ENCODE measurements at regions not wholly inside any gene's neighbourhood (a gene's known extent, or its start where the extent isn't known, plus 50 kb on each side); places are given as distances from the start of the nearest gene placed in this dataset.

DNA sequence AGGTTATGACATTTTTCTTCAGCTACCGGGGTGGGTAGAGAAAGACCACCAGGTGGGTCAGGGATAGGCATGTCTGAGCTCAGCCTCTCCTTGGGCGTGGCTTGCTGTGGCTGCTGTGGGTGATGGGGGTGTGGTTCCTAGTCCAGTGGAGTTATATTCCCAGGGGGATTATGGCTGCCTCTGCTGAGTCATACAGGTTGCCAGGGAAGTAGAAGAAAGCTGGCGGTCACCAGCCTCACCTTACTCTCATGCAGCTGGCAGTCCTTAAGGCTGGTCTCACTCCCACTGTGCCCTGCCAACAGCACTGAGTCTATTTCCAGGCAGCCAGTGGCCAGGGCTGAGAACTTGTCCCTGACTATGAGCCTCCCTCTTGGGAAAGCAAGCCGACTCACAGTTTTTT is 130.0 kb downstream of the SCP2D1 start:
- Histone ChIP-seq H3K9me3 (no peaks in the 10 kb centered on the region), H3K27ac (no peak overlapping the region), H3K4me1 (no peaks in the 10 kb centered on the region), H3K36me3 (no peaks in the 10 kb centered on the region), H3K4me3 (no peak overlapping the region), H3K27me3 (no peaks in the 10 kb centered on the region)
- TF ChIP-seq POLR2AphosphoS5 (IDR thresholded peaks at IDR 0.05) (no peak), CTCF (IDR thresholded peaks at IDR 0.05) (no peak), POLR2A (IDR thresholded peaks at IDR 0.05) (no peak)
- intact Hi-C loops (cut with DNase I; ENCODE audit: low total_unique reads) = no loop called here
- DNase-seq (ENCODE audit: low spot score in 2 of 2) = no peak

DNA sequence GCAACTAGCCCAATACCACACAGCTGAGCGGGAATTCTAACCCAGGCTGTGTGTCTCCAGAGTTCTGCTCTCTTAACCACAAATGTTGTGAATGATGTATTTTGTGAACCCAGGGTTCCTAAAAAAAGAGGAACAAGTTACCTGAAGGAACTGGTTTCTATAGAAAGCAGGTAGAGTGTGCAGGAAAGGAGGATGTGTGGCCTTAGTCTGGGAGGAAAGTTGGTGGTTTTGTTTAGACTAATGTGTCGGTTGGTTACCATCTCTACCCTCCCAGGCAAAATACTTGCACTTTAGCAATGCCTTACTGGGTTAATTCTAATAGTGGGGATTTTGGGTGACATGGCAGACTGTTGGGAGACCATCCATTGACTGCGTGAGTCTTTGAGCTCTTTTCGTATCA is 143.3 kb downstream of the SCP2D1 start:
- DNase-seq (ENCODE audit: low spot score in 2 of 2) = no peak
- intact Hi-C loops (cut with DNase I; ENCODE audit: low total_unique reads) = no loop called here
- Histone ChIP-seq H3K4me1 (no peaks in the 10 kb centered on the region), H3K27me3 (no peaks in the 10 kb centered on the region), H3K27ac (no peak overlapping the region), H3K36me3 (no peaks in the 10 kb centered on the region), H3K4me3 (no peak overlapping the region), H3K9me3 (peaks cover 0 to 5% of the 10 kb centered on the region in 2 donors)
- no peak for TF ChIP-seq POLR2A (IDR thresholded peaks at IDR 0.05)
- no peak for TF ChIP-seq POLR2AphosphoS5 (IDR thresholded peaks at IDR 0.05)
- TF ChIP-seq CTCF (IDR thresholded peaks at IDR 0.05) = no peak

GRCh38 chr20:18957328-18957727 is 143.7 kb downstream of the SCP2D1 start:
- no peak overlapping the region for H3K4me3 ChIP-seq
- H3K4me1 ChIP-seq = no peaks in the 10 kb centered on the region
- H3K27ac ChIP-seq = no peak overlapping the region
- peaks cover 0 to 5% of the 10 kb centered on the region in 2 donors for H3K9me3 ChIP-seq
- H3K27me3 ChIP-seq = no peaks in the 10 kb centered on the region
- intact Hi-C loops (cut with DNase I; ENCODE audit: low total_unique reads) = no loop called here
- no peaks in the 10 kb centered on the region for H3K36me3 ChIP-seq
- no peak for DNase-seq (ENCODE audit: low spot score in 2 of 2)
- no peak for TF ChIP-seq POLR2A (IDR thresholded peaks at IDR 0.05)

- Histone ChIP-seq H3K27ac (no peak overlapping the region), H3K4me1 (no peaks in the 10 kb centered on the region), H3K36me3 (no peaks in the 10 kb centered on the region), H3K27me3 (no peaks in the 10 kb centered on the region), H3K9me3 (no peaks in the 10 kb centered on the region), H3K4me3 (no peak overlapping the region)
- intact Hi-C loops (cut with DNase I; ENCODE audit: low total_unique reads) = no loop called here
- TF ChIP-seq CTCF (IDR thresholded peaks at IDR 0.05) = no peak
- TF ChIP-seq POLR2AphosphoS5 (IDR thresholded peaks at IDR 0.05) = no peak
- TF ChIP-seq POLR2A (IDR thresholded peaks at IDR 0.05) = no peak
- no peak for DNase-seq (ENCODE audit: low spot score in 2 of 2)
These were observed 157.5 kb downstream of the SCP2D1 start for GRCh38 chr20:18971121-18971520.

DNA sequence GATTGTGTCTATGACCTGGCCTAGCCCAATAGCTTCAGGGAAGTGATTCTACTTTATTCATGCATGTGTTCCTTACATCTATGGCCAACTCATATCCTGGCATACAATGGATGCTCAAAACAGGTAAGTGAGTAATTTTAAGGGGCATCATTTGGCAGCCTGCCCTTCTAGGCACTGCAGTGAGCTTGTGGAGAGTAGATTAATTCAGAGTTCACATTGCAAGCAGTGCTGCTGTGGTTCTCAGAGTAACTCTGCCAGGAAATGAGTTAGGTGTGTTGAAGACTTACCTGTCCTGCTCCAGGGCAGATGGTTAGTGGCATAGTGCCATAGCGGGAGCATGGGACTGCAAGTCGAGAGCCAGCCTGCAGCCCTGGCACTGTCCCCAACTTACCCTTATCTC is 158.0 kb downstream of the SCP2D1 start:
- TF ChIP-seq POLR2A (IDR thresholded peaks at IDR 0.05) (no peak), POLR2AphosphoS5 (IDR thresholded peaks at IDR 0.05) (no peak)
- H3K4me1 ChIP-seq = no peaks in the 10 kb centered on the region
- no peaks in the 10 kb centered on the region for H3K27me3 ChIP-seq
- H3K27ac ChIP-seq = no peak overlapping the region
- H3K36me3 ChIP-seq = no peaks in the 10 kb centered on the region
- DNase-seq (ENCODE audit: low spot score in 2 of 2) = peak; percentile 35 to 69
- intact Hi-C loops (cut with DNase I; ENCODE audit: low total_unique reads) = no loop called here
- no peak overlapping the region for H3K4me3 ChIP-seq
- H3K9me3 ChIP-seq = no peaks in the 10 kb centered on the region

- intact Hi-C loops (cut with DNase I; ENCODE audit: low total_unique reads) = no loop called here
- no peaks in the 10 kb centered on the region for H3K27me3 ChIP-seq
- H3K4me1 ChIP-seq = no peaks in the 10 kb centered on the region
- no peaks in the 10 kb centered on the region for H3K9me3 ChIP-seq
- no peak overlapping the region for H3K27ac ChIP-seq
- TF ChIP-seq CTCF (IDR thresholded peaks at IDR 0.05) (no peak), POLR2A (IDR thresholded peaks at IDR 0.05) (no peak), POLR2AphosphoS5 (IDR thresholded peaks at IDR 0.05) (no peak)
- no peak for DNase-seq (ENCODE audit: low spot score in 2 of 2)
- H3K36me3 ChIP-seq = no peaks in the 10 kb centered on the region
- no peak overlapping the region for H3K4me3 ChIP-seq
These were observed 158.8 kb downstream of the SCP2D1 start for GRCh38 chr20:18972251-18972876.

Measured in breast epithelium (tissue), 4 donors.